HPDE6-E6E7 (cell line): ENCODE measurements at regions not wholly inside any gene's neighbourhood (a gene's known extent, or its start where the extent isn't known, plus 50 kb on each side); places are given as distances from the start of the nearest gene placed in this dataset.

Source experiments
- DNase-seq: peaks from one replicate; pipeline ENCODE4 v3.0.0; 2011; ENCODE audit warnings: missing footprints; ENCODE audit errors: extremely low spot score

GRCh38 chr9:129489838-129490582, 130.9 kb downstream of the C9orf50 start:
- no peak for DNase-seq

DNA sequence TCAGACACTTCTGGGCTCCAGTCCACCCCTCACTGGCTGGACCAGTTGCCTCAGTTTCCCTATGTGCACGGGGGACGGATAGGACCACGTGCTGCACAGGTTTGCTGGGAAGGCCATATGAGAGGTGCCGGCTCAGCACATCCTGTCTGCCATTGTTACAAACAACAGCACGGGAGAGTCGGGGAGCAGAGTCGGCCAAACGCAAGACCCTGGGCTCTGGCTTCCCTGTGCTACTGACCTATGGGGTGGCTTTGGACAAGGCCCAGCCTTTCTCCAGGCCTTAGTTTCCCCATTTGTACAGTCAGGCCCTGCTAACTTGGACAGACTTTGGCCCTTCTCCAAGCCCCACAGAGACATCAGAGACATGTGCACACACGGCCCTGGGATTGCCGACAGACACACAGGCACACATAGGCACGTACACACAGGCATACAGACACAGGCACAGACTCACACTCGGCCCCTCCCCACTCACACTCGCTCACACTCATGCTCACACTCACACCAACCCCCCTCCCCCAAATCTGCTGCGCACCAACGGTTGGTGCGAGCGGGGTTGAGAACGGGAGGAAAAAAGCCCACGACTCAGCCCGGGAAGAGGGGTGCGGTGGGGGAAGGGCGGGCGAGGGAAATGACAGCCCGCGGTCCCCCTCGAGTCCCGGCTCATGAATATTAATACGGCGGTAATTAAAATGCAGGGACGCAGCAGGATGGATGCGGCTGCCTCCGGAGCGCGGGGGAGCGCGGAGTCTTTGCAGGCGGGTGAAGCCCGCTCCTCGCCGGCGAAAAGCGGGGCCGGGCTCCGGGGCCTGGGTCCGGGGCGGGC, 133.0 kb downstream of the C9orf50 start:
- no peak for DNase-seq

DNA sequence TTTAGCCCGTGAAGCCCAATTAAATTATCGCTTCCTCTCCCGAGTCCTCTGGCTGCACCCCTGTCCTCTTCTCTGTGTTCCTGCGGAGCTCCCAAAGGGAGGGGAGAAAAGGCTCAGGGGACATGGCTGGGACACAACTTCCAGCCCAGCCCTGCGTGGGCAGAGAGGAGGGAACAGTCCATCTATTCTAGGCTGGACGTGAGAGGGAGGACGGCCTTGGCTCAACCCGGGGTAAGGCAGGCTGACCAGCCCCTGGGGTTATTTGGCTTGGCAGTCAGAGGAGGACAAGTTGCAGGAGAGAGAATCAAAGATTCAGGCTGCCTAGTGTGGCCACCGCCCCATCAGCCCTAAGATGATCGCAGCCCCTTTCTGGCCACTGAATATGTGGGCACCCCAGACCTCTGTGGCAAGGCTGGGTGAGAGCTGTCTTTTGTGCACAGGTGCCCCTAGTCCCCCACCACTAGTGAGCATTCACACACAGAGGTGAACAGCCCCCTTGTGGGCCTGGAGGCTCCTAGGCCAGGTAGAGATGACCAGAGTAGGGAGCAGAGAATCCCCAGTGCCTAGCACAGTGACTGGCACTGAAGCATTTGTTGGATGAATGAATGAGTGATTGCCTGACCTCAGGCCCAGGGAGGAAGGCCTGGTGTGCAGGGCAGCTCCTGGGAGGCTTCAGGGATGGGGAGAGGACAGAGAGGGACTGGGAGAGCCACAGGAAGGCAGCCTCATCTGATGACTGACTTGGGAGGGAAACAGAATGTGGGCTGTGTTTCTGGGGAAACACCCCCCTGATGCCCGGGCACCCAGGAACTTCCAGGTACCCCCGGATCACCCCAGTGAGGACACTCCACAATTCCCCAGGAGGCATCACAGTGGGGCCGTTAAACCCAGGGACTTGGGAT, 133.9 kb downstream of the C9orf50 start:
- DNase-seq = no peak

GRCh38 chr9:129485145-129485774, 135.6 kb downstream of the C9orf50 start:
- DNase-seq = no peak

DNA sequence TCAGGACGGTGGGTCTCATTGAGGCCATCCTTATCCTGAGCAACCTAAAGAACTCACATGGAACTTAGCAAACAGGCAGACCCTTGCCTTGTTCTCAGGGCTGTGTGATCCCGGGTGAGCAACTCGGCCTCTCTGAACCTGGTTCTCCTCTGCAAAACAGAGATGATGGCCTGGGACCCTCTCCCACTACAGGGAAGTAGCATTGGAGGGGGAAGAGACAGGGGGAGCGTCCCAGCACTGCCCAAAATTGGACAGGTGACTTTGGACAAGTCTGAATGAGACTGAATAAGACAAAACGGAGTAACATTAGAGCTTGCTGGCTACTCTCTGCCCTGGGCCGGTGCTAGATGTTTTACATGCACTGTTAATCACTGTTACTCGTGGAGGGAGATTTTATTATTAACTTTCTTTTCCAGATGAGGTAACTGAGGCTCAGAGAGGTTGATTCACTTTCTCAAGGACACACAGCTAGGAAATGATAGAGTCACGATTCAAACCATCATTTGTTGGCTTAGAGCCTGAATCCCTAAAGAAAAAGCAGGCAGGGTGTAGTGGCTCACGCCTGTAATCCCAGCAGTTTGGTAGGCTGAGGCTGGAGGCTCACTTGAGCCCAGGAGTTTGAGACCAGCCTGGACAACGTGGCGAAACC, 136.4 kb downstream of the C9orf50 start:
- DNase-seq = no peak

DNA sequence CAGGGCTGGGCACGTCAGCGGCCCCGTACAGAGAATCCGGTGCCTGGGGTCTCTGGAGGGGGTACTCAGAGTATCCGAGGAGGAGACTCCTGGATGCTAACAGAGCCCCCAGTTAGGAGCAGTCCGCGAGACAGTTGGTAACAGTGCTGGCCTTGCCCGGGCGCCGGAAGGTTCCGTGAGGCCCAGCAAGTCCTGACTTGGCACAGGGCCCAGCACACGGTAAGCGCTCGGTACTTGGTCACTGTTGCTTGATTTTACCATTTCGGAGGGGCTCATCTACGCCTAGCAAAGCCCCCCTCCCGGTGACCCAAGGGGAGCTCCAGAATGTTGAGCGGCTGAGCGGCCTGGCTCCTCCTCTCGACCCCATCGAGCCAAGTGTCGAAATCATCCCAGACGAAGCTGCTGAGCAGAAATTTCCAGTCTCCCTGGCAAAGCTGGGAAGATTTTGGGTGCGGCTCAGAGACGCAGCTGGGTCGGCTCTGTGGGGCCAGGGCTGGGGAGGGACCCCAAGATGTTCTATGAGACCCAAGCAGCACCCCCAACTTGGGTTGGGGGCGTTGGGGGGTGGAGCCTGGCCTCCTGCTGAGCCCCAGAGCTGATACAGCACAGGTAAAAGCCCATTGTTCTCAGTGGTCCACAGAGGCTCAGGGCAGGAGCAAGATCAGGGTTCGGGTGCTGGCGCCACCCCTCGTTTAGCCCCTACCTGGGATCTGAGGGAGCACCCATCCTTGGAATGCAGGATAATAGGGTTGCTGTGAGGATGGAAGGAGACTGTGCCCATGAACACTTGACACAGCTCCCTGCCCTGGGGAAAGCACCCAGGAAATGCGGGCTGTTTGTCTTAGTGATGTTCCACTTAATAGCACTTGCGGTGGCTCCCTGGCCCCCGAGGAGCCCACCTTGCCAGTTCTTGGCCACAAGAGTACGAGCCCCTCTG, 137.2 kb downstream of the C9orf50 start:
- DNase-seq = no peak

DNA sequence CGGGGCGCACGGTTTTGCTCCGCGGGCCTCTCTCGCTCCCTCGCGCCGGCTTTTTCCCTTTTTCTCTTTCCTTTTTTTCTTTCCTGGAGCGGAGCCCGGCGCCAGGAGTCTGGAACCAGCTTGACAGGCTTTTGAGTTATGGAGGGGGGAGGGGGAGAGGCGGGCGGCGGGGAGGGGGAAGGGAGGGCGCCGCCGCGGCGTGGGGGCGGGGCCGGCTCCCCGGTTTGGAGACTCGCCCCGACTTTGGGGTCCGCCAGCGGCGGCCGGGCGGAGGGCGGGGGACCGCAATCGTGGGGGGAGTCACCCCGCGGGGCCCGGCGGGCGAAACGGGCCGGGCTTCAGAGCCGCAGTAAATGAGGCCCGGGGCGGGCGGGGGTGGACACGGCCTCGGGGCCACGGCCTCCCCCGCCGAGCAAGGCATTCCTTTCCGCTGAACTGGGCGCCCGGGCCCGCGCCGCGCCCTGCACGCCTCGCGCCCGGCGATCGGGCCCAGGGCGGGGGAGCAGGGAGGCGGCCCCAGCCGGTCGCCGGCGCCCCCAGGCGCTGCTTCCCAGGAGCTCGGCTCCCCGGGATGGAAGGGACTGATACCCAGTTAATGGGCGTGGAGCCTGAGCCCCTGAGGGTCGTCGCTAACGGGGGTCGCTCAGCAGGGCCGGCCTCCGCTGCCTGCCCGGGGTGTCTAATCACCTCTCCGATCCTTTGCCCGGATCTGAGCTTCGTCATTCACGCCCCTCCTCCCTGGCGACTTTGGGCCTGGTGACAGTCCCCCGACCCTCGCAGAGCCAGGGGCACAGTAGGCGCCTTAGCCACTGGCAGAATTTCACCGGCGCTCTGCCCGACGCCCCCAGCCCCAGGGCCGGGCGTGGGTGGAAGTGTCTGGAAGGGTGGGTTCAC, 138.1 kb downstream of the C9orf50 start:
- DNase-seq = peak; percentile 88

DNA sequence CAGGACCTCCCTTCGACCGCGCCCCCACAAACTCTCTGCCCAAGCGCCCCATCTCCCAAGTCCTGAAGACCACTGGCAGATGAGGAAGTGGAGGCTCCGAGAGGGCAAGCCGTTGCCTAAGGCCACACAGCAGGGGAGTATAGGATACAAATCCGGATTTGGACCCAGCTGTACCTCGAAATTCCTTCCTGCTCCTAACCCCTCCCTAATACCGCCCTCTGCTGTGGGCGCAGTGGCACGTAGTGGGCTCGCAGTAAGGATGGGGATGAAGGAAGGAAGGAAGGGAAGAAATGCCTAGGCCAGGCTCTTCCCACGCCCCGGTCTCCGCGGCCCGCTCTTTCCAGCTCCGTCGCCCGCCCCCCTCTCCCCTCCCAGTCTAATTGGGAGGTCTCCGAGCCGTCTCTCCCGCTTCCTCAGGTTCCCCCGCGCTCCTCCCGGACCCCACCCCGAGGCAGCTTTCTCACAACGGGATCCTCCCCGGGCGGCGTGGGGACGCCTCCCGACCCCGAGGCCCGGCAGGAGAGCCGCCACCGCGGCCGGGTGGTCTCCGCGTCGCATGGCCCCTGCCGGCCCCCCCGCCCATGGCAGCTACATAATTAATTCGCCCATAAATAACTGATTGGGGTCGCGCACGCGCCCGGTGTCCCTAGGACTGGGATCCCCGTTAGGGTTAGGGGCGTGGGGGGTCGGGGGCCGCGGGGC, 138.9 kb downstream of the C9orf50 start:
- no peak for DNase-seq

GRCh38 chr9:129481424-129481809, 139.5 kb downstream of the C9orf50 start:
- no peak for DNase-seq

- no peak for DNase-seq
These were observed 140.2 kb downstream of the C9orf50 start for GRCh38 chr9:129480745-129481144.

DNA sequence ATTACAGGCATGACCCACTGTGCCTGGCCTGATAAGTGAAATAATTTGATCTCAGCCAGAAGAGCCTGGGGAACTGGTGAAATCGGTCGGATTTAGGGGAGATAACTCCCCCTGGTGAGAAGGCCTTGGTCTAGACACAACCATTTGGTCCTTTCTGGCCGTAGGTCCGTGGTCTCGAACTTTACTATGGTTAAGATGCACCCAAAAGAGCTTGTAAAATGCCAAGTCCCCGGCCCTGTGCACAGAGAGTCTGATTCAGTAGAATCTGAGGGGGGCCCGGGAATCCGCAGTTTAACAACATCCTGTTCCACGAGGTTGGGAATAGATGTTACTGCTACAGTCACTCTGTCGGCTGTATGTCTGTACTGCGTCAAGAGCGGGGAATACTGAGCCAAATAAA, 140.7 kb downstream of the C9orf50 start:
- no peak for DNase-seq

- DNase-seq = no peak
These were observed 141.3 kb downstream of the C9orf50 start for GRCh38 chr9:129479631-129480011.

GRCh38 chr9:129478961-129479630, 141.8 kb downstream of the C9orf50 start:
- DNase-seq = no peak

- DNase-seq = no peak
These were observed 142.4 kb downstream of the C9orf50 start for GRCh38 chr9:129478461-129478860.

- DNase-seq = no peak
These were observed 143.9 kb downstream of the C9orf50 start for GRCh38 chr9:129476821-129477611.

DNA sequence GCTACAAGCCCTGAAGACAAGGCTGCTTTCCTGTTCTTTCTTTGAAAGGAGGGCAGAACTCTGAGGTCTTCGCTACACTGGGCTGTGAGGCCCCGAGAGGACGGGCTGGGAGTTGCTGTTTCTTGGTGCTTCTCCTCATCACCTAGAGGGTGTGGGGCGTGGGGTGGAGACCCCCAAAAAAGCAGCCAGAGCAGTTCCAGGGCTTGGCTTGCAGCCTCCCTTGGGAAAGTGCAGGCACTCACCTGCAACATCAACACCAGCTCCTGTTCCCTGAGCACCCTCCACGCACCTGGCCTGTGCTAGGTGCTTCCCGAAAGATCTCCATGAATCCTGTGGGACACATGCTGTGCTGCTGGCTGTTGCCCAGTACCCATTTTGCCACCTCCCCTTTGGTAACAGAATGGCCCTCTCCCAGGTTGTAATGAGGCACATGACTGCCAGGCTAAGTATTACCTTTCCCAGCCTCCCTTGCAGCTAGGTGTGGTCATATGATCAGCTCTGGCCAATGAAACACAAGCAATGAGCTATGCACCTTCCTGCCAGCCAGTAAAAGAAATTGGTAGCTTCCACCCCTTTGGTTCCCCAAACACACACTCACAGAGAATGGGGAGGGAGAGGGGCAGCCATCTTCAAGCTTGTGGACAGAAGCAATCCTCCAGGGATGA, 146.0 kb downstream of the C9orf50 start:
- no peak for DNase-seq
